ENCODE measurements at regions not wholly inside any gene's neighbourhood (a gene's known extent, or its start where the extent isn't known, plus 50 kb on each side); places are given as distances from the start of the nearest gene placed in this dataset.
A peak's percentile ranks its signal among the peaks of the same experiment; 100 is the strongest.
"Not testable (repeated sequence)": the region's sequence is repeated elsewhere in the genome, so short reads cannot be mapped to it uniquely, and the experiment has no call there.

GRCh38 chrX:73962948-73963347 lies 110.4 kb upstream of the XIST start:
- H3K9ac ChIP-seq (ENCODE audit: insufficient read depth, low read length), result no peak overlapping the region
- no peak overlapping the region for H2AFZ ChIP-seq (ENCODE audit: low read length)
- no peak for TF ChIP-seq EZH2 (IDR thresholded peaks at IDR 0.05; ENCODE audit: low read length, missing control alignments)
- TF ChIP-seq CTCF (conservative IDR thresholded peaks at IDR 0.05 in 1 of 2, IDR thresholded peaks at IDR 0.05 in 1 of 2; ENCODE audit: low read depth in 1 of 2, low read length in 2 of 2), result no peak
- no peaks in the 10 kb centered on the region for H3K4me1 ChIP-seq (ENCODE audit: control insufficient read depth, extremely low read depth, insufficient read depth, low read length)
- no peaks in the 10 kb centered on the region for H4K20me1 ChIP-seq (ENCODE audit: control insufficient read depth, extremely low read depth, insufficient read depth, low read length)
- no peaks in the 10 kb centered on the region for H3K36me3 ChIP-seq (ENCODE audit: control insufficient read depth, insufficient read depth, low read length)
- H3K4me3 ChIP-seq (replicated peaks in 1 of 4; ENCODE audit: control extremely low read depth in 1 of 4, insufficient read depth in 1 of 4, low read depth in 3 of 4, low read length in 4 of 4), result no peak overlapping the region
- H3K4me2 ChIP-seq (ENCODE audit: extremely low read depth, insufficient read depth, low read length), result no peak overlapping the region
- H3K79me2 ChIP-seq (ENCODE audit: control insufficient read depth, insufficient read depth, low read length), result peaks cover 43% of the 10 kb centered on the region
- H3K9me3 ChIP-seq (ENCODE audit: control insufficient read depth, insufficient read depth, low read depth, low read length), result no peaks in the 10 kb centered on the region
- no peak overlapping the region for H3K27ac ChIP-seq (ENCODE audit: insufficient read depth, low read length)
- no peaks in the 10 kb centered on the region for H3K27me3 ChIP-seq (ENCODE audit: control insufficient read depth, insufficient read depth, low read length)
- DNase-seq (ENCODE audit: low read depth in 2 of 2), result no peak

- not testable (repeated sequence) for H3K4me2 ChIP-seq (ENCODE audit: extremely low read depth, insufficient read depth, low read length); H3K27me3 ChIP-seq (ENCODE audit: control insufficient read depth, insufficient read depth, low read length); H3K9ac ChIP-seq (ENCODE audit: insufficient read depth, low read length); H3K9me3 ChIP-seq (ENCODE audit: control insufficient read depth, insufficient read depth, low read depth, low read length); DNase-seq (ENCODE audit: low read depth in 2 of 2); H3K36me3 ChIP-seq (ENCODE audit: control insufficient read depth, insufficient read depth, low read length); H2AFZ ChIP-seq (ENCODE audit: low read length); H4K20me1 ChIP-seq (ENCODE audit: control insufficient read depth, extremely low read depth, insufficient read depth, low read length); H3K4me3 ChIP-seq (replicated peaks in 1 of 4; ENCODE audit: control extremely low read depth in 1 of 4, insufficient read depth in 1 of 4, low read depth in 3 of 4, low read length in 4 of 4); H3K4me1 ChIP-seq (ENCODE audit: control insufficient read depth, extremely low read depth, insufficient read depth, low read length); H3K27ac ChIP-seq (ENCODE audit: insufficient read depth, low read length)
- H3K79me2 ChIP-seq (ENCODE audit: control insufficient read depth, insufficient read depth, low read length), result peaks cover 43% of the 10 kb centered on the region
Measured at GRCh38 chrX:73961867-73962266, 109.4 kb upstream of the XIST start.

GRCh38 chrX:73944563-73944908 lies 92.0 kb upstream of the XIST start:
- Histone ChIP-seq H3K27me3 (ENCODE audit: control insufficient read depth, insufficient read depth, low read length) (no peaks in the 10 kb centered on the region), H2AFZ (ENCODE audit: low read length) (peak overlapping the region; percentile 94), H3K9ac (ENCODE audit: insufficient read depth, low read length) (peak overlapping the region; percentile 88), H3K79me2 (ENCODE audit: control insufficient read depth, insufficient read depth, low read length) (peaks cover 36% of the 10 kb centered on the region), H3K4me2 (ENCODE audit: extremely low read depth, insufficient read depth, low read length) (peak overlapping the region; percentile 85), H3K36me3 (ENCODE audit: control insufficient read depth, insufficient read depth, low read length) (no peaks in the 10 kb centered on the region), H3K4me1 (ENCODE audit: control insufficient read depth, extremely low read depth, insufficient read depth, low read length) (no peaks in the 10 kb centered on the region), H3K9me3 (ENCODE audit: control insufficient read depth, insufficient read depth, low read depth, low read length) (no peaks in the 10 kb centered on the region), H3K4me3 (replicated peaks in 1 of 4; ENCODE audit: control extremely low read depth in 1 of 4, insufficient read depth in 1 of 4, low read depth in 3 of 4, low read length in 4 of 4) (peak overlapping the region; percentile 76 to 99 (median 97)), H3K27ac (ENCODE audit: insufficient read depth, low read length) (peak overlapping the region; percentile 96), H4K20me1 (ENCODE audit: control insufficient read depth, extremely low read depth, insufficient read depth, low read length) (no peaks in the 10 kb centered on the region)
- peak; percentile 16 to 19 for DNase-seq (ENCODE audit: low read depth in 2 of 2)
- TF ChIP-seq CTCF (conservative IDR thresholded peaks at IDR 0.05 in 1 of 2, IDR thresholded peaks at IDR 0.05 in 1 of 2; ENCODE audit: low read depth in 1 of 2, low read length in 2 of 2) (no peak), EZH2 (IDR thresholded peaks at IDR 0.05; ENCODE audit: low read length, missing control alignments) (no peak)
